Muscle of leg (tissue), 3 donors: ENCODE measurements at regions not wholly inside any gene's neighbourhood (a gene's known extent, or its start where the extent isn't known, plus 50 kb on each side); places are given as distances from the start of the nearest gene placed in this dataset.
"Not testable (repeated sequence)": the region's sequence is repeated elsewhere in the genome, so short reads cannot be mapped to it uniquely, and the experiment has no call there.

Source experiments
- DNase-seq: peaks from one replicate; pipeline ENCODE4 v3.0.0; 2013
- H3K27ac ChIP-seq: one replicate; pipeline ENCODE4 v1.5.1; 2013; ENCODE audit warnings: mild to moderate bottlenecking, low read length, control low read depth
- H3K27me3 ChIP-seq: one replicate; pipeline ENCODE4 v1.6.1; 2013; ENCODE audit warnings: low read length; ENCODE audit not compliant: control insufficient read depth, insufficient read depth
- H3K36me3 ChIP-seq: one replicate; pipeline ENCODE4 v1.6.1; 2013; ENCODE audit warnings: low read length; ENCODE audit not compliant: control insufficient read depth, insufficient read depth
- H3K4me1 ChIP-seq: one replicate; pipeline ENCODE4 v1.6.1; 2013; ENCODE audit warnings: low read length; ENCODE audit not compliant: control insufficient read depth, insufficient read depth
- H3K4me3 ChIP-seq: one replicate; pipeline ENCODE4 v1.5.1; 2013; ENCODE audit warnings: low read length, control low read depth
- H3K9me3 ChIP-seq: replicated peaks from 2 replicates; pipeline ENCODE4 v1.6.1; 2013; ENCODE audit warnings: low read depth, low read length; ENCODE audit not compliant: control insufficient read depth
- WGBS: methylation state at CpG from one replicate; pipeline ENCODE4 v1.1.5; 2013; ENCODE audit warnings: missing lambda C conversion rate; ENCODE audit not compliant: insufficient coverage; 5-methylcytosine and 5-hydroxymethylcytosine counted together

DNA sequence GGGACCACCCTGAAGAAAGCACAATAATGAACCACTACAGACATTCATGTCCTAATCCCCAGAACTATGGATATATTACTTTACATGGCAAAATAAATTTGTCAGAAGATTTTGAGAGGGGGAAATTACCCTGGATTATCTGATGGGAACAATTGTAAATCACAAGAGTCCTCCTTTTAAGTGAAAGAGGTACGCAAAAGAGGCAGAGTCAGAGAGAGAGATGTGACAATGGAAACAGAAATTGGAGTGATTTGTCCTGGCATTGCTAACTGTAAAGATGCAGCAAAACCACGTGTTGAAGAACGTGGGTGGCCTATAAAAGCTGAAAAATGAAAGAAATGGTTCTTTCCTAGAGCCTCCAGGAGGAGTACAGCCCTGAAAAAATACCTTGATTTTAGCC, 1121.4 kb upstream of the ALCAM start:
- Histone ChIP-seq H3K36me3 (no peaks in the 10 kb centered on the region), H3K4me3 (no peak overlapping the region), H3K27ac (no peak overlapping the region), H3K4me1 (no peaks in the 10 kb centered on the region), H3K9me3 (peaks cover 2% of the 10 kb centered on the region), H3K27me3 (no peaks in the 10 kb centered on the region)
- DNase-seq = peak; percentile 46
- WGBS = 32% methylated on average over 3 of the region's 3 CpGs

DNA sequence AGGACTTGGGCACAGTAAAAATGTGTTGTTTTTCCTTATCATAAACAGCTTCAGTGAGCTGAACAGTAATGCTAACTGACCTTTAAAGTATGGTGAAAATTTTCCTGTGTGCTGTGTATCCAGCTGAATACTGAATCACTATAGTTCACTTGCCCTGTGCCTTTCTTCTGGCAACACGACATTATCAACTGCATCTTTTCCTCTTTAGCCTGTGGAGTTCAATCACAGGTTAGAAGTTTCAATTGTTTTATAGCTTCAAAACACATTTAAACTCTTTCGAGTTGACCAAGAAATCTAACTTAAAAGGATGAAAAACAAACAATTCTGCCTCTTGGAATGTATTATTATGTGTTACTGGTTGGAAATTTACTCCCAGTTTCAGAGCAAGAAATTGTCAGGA, 1120.7 kb upstream of the ALCAM start:
- Histone ChIP-seq H3K4me3 (no peak overlapping the region), H3K27me3 (no peaks in the 10 kb centered on the region), H3K4me1 (no peaks in the 10 kb centered on the region), H3K27ac (no peak overlapping the region), H3K36me3 (no peaks in the 10 kb centered on the region), H3K9me3 (peaks cover 2% of the 10 kb centered on the region)
- no CpG with 5 or more reads among the region's 2 CpGs for WGBS
- peak; percentile 13 for DNase-seq

DNA sequence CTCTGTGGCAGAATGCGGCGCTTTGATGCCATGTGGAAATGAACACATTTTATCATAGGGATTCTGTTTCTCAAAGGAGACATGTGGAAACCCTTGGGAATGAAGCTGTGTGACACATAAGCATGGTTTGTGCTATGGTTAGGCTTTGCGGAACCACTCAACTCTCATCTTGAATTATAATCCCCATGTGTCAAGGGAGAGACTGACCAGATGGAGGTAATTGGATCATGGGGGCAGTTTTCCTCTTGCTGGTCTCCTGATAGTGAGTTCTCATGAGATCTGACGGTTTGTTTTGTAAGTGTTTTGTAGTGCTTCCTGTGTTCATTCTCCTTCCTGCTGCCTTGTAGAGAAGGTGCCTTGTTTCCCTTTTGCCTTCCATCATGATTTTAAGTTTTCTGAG, 1109.2 kb upstream of the ALCAM start:
- no CpG with 5 or more reads among the region's 4 CpGs for WGBS
- no peak for DNase-seq
- Histone ChIP-seq H3K9me3 (no peaks in the 10 kb centered on the region), H3K4me1 (no peaks in the 10 kb centered on the region), H3K4me3 (no peak overlapping the region), H3K27ac (no peak overlapping the region), H3K36me3 (no peaks in the 10 kb centered on the region), H3K27me3 (no peaks in the 10 kb centered on the region)

DNA sequence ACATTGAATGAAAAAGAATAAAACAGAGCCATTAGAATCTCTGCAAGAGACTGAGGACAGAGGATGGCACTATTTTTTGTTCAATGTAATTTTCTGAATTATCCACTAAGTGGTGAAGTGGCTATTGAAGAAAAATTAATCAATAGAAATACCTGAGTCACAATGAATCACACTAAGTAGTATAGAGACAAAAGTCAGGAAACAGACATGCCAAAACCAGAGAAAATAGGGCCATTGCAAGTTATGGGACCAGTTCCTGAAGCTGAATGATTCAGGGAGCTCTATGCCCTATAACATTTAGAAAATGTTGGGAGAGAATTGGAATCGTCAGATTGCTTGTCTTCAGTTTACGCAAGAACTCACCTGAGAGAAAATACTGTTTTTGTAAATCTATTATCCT, 1103.2 kb upstream of the ALCAM start:
- H3K36me3 ChIP-seq = no peaks in the 10 kb centered on the region
- H3K9me3 ChIP-seq = no peaks in the 10 kb centered on the region
- WGBS = no CpG with 5 or more reads among the region's 2 CpGs
- DNase-seq = no peak
- H3K4me1 ChIP-seq = no peaks in the 10 kb centered on the region
- H3K27me3 ChIP-seq = no peaks in the 10 kb centered on the region
- H3K27ac ChIP-seq = no peak overlapping the region
- H3K4me3 ChIP-seq = no peak overlapping the region

DNA sequence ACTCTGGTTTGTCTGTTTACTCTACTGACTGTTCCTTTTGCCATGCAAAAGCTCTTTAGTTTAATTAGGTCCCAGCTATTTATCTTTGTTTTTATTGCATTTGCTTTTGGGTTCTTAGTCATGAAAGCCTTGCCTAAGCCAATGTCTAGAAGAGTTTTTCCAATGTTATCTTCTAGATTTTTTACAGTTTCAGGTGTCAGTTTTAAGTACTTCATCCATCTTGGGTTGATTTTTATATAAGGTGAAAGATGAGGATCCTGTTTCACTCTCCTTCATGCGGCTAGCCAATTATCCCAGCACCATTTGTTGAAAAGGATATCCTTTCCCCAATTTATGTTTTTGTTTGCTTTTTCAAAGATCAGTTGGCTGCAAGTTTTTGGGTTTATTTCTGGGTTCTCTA, 1100.5 kb upstream of the ALCAM start:
- not testable (repeated sequence) for H3K36me3 ChIP-seq, H3K4me1 ChIP-seq, DNase-seq, H3K27me3 ChIP-seq, H3K9me3 ChIP-seq, H3K27ac ChIP-seq, H3K4me3 ChIP-seq
- WGBS = no CpG with 5 or more reads among the region's 1 CpG

DNA sequence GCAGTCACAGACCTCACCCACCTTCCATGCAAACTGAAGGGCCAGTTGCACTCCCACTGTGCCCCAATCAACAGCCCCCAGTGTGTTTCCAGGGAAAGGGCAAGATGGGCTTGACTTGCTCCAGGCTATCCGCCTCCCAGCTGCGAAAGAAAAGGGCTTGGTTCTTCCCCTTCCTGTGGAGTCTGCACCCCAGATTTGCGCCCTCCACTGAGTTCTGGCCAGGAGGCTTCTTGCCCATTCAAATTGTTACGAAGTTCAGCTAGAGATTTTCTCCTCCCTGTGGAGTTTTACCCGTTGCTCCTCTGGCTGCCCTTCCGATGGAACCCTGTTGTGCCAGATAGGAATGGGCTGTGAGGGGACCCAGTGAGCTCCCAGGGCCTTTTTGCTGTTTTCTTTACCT, 1096.9 kb upstream of the ALCAM start:
- H3K9me3 ChIP-seq = no peaks in the 10 kb centered on the region
- no peaks in the 10 kb centered on the region for H3K4me1 ChIP-seq
- H3K36me3 ChIP-seq = no peaks in the 10 kb centered on the region
- H3K27ac ChIP-seq = no peak overlapping the region
- H3K4me3 ChIP-seq = no peak overlapping the region
- DNase-seq = no peak
- no peaks in the 10 kb centered on the region for H3K27me3 ChIP-seq
- WGBS = 86% methylated on average over 5 of the region's 6 CpGs

DNA sequence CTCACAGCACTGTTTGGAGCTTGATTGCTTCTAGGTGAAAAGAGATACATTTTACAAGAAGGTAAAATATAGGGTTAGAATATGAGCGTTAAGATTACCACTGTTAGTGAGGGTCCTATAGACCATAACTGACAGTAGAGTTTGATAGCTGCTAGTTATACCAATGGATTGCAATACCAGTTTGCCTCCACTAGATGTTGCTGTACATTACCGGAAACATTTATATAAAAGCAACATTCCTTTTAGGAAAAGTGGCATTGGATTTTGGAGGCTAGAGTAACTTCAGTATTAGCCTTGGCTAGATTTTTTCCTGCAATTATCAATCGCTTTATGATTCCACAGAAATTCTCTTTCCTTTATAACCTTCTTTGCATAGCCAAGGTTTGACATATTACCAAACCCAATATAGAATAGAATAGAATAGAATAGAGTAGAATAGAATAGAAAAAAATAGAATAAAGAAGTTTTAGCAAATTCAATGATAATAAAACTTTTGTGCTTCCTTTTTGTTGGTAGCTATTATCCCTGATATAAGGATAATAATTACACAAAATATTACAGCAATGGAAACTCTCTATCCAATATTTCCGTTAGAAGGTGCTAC, 1093.6 kb upstream of the ALCAM start:
- no CpG with 5 or more reads among the region's 4 CpGs for WGBS

DNA sequence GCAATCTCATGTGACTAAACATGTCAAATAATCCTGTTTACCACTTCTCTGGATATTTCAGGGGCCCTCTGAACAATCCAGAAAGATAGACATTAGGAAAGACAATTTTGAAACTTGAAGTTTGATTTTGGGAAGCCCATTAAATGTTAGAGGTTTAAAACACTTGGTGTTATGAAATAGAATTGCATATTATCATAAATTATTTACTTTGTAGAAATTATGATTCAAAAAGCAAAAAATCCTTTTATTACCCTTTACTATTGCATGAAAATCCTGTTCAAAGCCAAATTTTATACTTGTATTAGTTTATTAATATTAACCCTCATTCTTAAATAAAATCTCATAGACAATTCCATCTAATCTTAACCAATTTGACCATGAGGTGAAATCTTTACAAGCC, 1091.5 kb upstream of the ALCAM start:
- Histone ChIP-seq H3K4me1 (no peaks in the 10 kb centered on the region), H3K36me3 (no peaks in the 10 kb centered on the region), H3K27ac (no peak overlapping the region), H3K4me3 (no peak overlapping the region), H3K9me3 (peaks cover 22% of the 10 kb centered on the region), H3K27me3 (no peaks in the 10 kb centered on the region)
- DNase-seq = no peak

More for the DNA sequence above, 1093.6 kb upstream of the ALCAM start:
- peaks cover 10% of the 10 kb centered on the region for H3K9me3 ChIP-seq
- H3K36me3 ChIP-seq = no peaks in the 10 kb centered on the region
- no peak overlapping the region for H3K27ac ChIP-seq
- DNase-seq = peak; percentile 19
- no peak overlapping the region for H3K4me3 ChIP-seq
- H3K27me3 ChIP-seq = no peaks in the 10 kb centered on the region
- H3K4me1 ChIP-seq = no peaks in the 10 kb centered on the region

DNA sequence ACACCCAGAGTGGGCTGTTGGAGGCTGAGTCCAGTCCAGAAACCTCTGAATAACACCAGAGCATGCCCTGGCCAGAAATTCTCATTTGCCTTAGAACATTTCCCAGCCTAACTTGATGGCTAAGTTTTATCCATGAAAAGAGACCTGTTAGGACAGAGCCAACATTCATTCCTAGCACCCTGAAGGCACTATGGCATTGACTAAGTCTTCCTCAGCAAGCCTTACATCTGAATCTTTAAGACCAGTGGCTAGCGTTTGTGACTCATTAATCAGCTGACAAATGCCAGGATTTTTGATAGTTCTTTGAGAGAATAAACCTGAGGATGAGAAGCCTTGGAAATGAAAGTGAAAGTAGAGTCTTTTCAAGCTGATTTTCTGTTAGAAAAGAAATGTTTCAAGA, 1087.1 kb upstream of the ALCAM start:
- peaks cover 30% of the 10 kb centered on the region for H3K9me3 ChIP-seq
- H3K4me1 ChIP-seq = no peaks in the 10 kb centered on the region
- no peak for DNase-seq
- H3K27ac ChIP-seq = no peak overlapping the region
- H3K36me3 ChIP-seq = no peaks in the 10 kb centered on the region
- H3K4me3 ChIP-seq = no peak overlapping the region
- no peaks in the 10 kb centered on the region for H3K27me3 ChIP-seq
- no CpG with 5 or more reads among the region's 1 CpG for WGBS

DNA sequence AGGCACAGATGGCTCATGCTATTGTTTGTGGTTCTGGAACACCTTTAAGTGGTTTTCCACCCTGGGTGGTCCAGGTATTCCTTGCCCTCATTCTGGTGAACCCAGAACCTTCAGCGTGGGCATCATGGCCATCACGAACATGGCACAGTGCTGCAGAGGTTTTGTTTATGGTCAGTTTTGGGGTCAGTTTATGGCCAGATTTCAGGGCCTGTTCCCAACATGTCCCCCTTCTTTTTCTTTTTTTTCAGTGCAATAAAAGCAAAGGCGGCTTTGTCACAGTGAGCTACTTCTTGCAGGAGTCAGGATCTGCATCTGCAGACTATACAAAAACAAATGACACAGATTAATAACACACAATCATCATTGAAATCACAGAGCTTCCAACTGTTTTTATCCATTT, 1085.0 kb upstream of the ALCAM start:
- Histone ChIP-seq H3K4me3 (no peak overlapping the region), H3K27me3 (no peaks in the 10 kb centered on the region), H3K4me1 (no peaks in the 10 kb centered on the region), H3K27ac (no peak overlapping the region), H3K9me3 (peaks cover 25% of the 10 kb centered on the region), H3K36me3 (no peaks in the 10 kb centered on the region)
- WGBS = 88% methylated on average over 3 of the region's 3 CpGs
- DNase-seq = no peak

DNA sequence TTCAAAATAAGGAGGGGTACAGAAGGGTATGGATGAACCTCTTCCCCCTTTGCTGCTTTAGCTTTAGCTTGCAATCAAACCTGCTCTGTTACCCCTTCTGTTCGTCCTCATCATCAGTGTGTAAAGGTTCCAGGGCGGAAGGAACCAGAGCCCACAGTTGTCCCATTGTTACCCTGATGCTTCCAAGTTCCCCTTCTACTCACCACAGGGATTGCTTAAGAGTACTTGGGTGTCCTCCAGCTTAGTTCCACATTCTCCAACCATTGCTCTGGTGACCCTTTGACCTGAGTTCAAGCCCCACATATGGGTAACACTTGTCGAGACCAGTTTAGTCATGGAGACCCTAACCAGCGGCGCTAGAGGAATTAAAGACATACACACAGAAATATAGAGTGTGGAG, 1080.1 kb upstream of the ALCAM start:
- H3K27ac ChIP-seq = no peak overlapping the region
- WGBS = 100% methylated on average over 2 of the region's 5 CpGs
- peaks cover 12% of the 10 kb centered on the region for H3K9me3 ChIP-seq
- no peaks in the 10 kb centered on the region for H3K36me3 ChIP-seq
- DNase-seq = no peak
- H3K4me1 ChIP-seq = no peaks in the 10 kb centered on the region
- no peaks in the 10 kb centered on the region for H3K27me3 ChIP-seq
- H3K4me3 ChIP-seq = no peak overlapping the region
